ENCODE measurements at regions not wholly inside any gene's neighbourhood (a gene's known extent, or its start where the extent isn't known, plus 50 kb on each side); places are given as distances from the start of the nearest gene placed in this dataset.

- Histone ChIP-seq H3K9me3 (replicated peaks) (peaks cover 23% of the 10 kb centered on the region), H3K27me3 (ENCODE audit: low read depth) (peaks cover 39% of the 10 kb centered on the region), H3K4me1 (no peaks in the 10 kb centered on the region), H3K27ac (replicated peaks) (no peak overlapping the region), H3K36me3 (no peaks in the 10 kb centered on the region), H3K4me3 (no peak overlapping the region)
- intact Hi-C loops (cut with micrococcal nuclease), result no loop called here
- DNase-seq, result no peak
- TF ChIP-seq CTCF (IDR thresholded peaks at IDR 0.05; ENCODE audit: borderline replicate concordance), result no peak
These were observed 54.4 kb downstream of the MRPL36 start for GRCh38 chr5:1745123-1745795.

GRCh38 chr5:1744393-1745122 is 55.1 kb downstream of the MRPL36 start:
- Histone ChIP-seq H3K9me3 (replicated peaks) (peaks cover 30% of the 10 kb centered on the region), H3K27me3 (ENCODE audit: low read depth) (peaks cover 33% of the 10 kb centered on the region), H3K4me3 (no peak overlapping the region), H3K27ac (replicated peaks) (no peak overlapping the region), H3K36me3 (no peaks in the 10 kb centered on the region), H3K4me1 (no peaks in the 10 kb centered on the region)
- DNase-seq, result no peak
- TF ChIP-seq CTCF (IDR thresholded peaks at IDR 0.05; ENCODE audit: borderline replicate concordance), result no peak
- intact Hi-C loops (cut with micrococcal nuclease), result no loop called here

GRCh38 chr5:1743769-1744085 is 55.9 kb downstream of the MRPL36 start:
- H3K27ac ChIP-seq (replicated peaks), result no peak overlapping the region
- no peak for TF ChIP-seq CTCF (IDR thresholded peaks at IDR 0.05; ENCODE audit: borderline replicate concordance)
- H3K36me3 ChIP-seq, result no peaks in the 10 kb centered on the region
- intact Hi-C loops (cut with micrococcal nuclease), result no loop called here
- peaks cover 36% of the 10 kb centered on the region for H3K9me3 ChIP-seq (replicated peaks)
- peaks cover 25% of the 10 kb centered on the region for H3K27me3 ChIP-seq (ENCODE audit: low read depth)
- no peak for DNase-seq
- no peak overlapping the region for H3K4me3 ChIP-seq
- no peaks in the 10 kb centered on the region for H3K4me1 ChIP-seq

- H3K27ac ChIP-seq (replicated peaks), result no peak overlapping the region
- TF ChIP-seq CTCF (IDR thresholded peaks at IDR 0.05; ENCODE audit: borderline replicate concordance), result no peak
- H3K9me3 ChIP-seq (replicated peaks), result peaks cover 36% of the 10 kb centered on the region
- no peaks in the 10 kb centered on the region for H3K36me3 ChIP-seq
- intact Hi-C loops (cut with micrococcal nuclease), result no loop called here
- no peaks in the 10 kb centered on the region for H3K4me1 ChIP-seq
- H3K4me3 ChIP-seq, result no peak overlapping the region
- H3K27me3 ChIP-seq (ENCODE audit: low read depth), result peaks cover 22% of the 10 kb centered on the region
- no peak for DNase-seq
These were observed 56.4 kb downstream of the MRPL36 start for GRCh38 chr5:1743061-1743768.

- no peaks in the 10 kb centered on the region for H3K4me1 ChIP-seq
- intact Hi-C loops (cut with micrococcal nuclease), result no loop called here
- no peaks in the 10 kb centered on the region for H3K36me3 ChIP-seq
- H3K27me3 ChIP-seq (ENCODE audit: low read depth), result peaks cover 49% of the 10 kb centered on the region
- H3K4me3 ChIP-seq, result no peak overlapping the region
- H3K9me3 ChIP-seq (replicated peaks), result peaks cover 36% of the 10 kb centered on the region
- no peak overlapping the region for H3K27ac ChIP-seq (replicated peaks)
- TF ChIP-seq CTCF (IDR thresholded peaks at IDR 0.05; ENCODE audit: borderline replicate concordance), result peak; percentile 56
- no peak for DNase-seq
These were observed 61.7 kb downstream of the MRPL36 start for GRCh38 chr5:1737790-1738405.
